ENCODE measurements at regions not wholly inside any gene's neighbourhood (a gene's known extent, or its start where the extent isn't known, plus 50 kb on each side); places are given as distances from the start of the nearest gene placed in this dataset.
"Not testable (repeated sequence)": the region's sequence is repeated elsewhere in the genome, so short reads cannot be mapped to it uniquely, and the experiment has no call there.

DNA sequence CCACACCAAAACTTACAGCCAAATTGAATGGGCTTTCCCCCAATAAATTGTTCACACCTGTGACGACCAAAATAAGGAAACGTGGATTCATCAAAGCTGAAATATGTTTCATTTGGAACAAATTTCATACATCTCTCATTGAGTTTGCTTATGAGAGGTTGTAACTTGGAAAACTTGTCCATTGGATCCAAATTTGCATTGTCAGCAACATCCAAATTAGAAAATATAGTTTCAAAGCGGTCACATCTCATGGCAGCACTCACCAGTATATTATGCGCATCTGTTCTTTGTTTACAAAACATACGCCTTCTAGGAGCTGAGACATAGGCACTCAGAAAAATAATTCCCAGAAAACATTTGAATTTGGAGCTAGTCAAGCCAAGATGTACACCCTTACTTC is 1028.2 kb upstream of the USP15 start:
- intact Hi-C loops (cut with micrococcal nuclease): no loop called here

DNA sequence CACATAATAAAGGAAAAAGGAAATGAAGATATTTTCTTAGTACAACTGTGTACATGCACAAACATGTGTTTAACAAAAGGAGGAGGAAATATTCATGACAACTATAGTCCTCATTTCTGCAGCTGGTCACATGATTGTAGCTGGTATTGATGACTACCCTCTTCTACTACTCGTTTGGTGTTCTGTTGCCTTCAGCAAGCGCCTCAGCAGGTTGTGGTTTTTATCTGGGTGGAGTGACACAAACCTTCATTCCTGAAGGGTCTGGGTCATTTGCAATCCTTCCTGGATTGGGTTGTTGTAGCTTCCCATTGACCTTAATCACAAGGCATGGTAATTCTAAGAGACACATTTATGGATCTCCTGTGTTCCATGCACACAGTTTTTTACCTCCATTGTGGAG is 1009.9 kb upstream of the USP15 start:
- intact Hi-C loops (cut with micrococcal nuclease): no loop called here

DNA sequence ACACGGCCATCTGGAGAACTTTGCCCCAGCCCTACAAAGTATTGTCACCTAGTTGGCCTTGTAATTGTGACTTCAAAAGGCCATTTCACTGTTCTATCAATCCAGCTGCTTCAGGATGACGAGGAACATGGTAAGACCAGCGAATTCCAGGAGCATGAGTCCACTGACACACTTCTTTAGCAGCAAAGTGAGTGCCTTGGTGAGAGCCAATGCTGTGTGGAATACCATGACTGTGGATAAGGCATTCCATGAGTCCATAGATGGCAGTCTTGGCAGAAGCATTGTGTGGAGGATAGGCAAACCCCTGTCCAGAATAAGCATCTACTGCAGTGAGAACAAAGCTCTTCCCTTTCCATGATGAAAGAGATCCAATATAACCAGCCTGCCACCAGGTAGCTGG is 1009.1 kb upstream of the USP15 start:
- intact Hi-C loops (cut with micrococcal nuclease): no loop called here

DNA sequence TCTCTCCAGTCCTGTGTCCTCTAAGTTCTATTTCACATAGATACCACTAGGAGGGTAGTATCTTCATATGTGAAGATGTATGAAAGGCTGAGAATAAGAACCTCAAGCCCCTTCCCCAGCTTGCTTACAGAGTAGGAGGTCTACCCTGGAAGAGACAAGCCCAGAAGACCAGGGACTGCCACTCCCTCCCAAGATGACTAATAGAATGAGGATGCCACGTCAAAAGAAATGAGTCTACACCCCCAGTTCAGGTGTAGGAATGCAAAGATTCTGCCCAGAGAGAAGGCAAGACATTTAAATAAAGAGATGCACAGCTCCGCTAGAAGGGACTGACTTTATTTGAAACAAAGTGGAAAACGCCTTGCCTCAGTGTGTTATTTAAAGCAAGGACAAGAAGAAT is 1006.0 kb upstream of the USP15 start:
- intact Hi-C loops (cut with micrococcal nuclease): no loop called here

DNA sequence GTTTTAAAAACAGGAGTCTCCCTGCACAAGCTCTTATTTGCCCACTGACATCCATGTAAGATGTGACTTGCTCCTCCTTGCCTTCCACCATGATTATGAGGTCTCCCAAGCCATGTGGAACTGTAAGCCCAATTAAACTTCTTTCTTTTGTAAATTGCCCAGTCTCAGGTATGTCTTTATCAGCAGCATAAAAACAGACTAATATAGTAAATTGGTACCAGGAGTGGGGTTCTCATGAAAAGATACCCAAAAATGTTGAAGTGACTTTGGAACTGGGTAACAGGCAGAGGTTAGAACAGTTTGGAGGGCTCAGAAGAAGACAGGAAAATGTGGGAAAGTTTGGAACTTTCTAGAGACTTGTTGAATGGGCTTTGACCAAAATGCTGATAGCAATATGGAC is 995.9 kb upstream of the USP15 start:
- intact Hi-C loops (cut with micrococcal nuclease): not testable (repeated sequence)

DNA sequence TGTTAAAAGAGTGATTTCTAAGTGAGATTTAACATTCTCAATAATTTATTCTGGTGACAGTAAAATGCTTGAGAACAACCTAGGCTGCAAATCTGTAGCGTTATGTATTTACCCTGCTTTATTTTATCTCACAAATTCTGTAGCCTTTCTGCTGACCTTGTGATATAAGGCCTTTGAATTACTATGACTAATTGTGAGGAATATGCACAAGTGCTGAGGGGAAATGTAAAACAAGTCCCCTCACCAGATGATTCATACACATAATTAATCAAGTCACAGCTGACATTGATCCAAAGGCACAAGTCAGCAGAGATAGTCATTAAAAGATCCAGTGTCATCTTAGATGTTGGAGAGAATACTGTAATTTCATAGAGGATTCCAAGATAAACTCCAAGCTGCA is 992.7 kb upstream of the USP15 start:
- intact Hi-C loops (cut with micrococcal nuclease): no loop called here

DNA sequence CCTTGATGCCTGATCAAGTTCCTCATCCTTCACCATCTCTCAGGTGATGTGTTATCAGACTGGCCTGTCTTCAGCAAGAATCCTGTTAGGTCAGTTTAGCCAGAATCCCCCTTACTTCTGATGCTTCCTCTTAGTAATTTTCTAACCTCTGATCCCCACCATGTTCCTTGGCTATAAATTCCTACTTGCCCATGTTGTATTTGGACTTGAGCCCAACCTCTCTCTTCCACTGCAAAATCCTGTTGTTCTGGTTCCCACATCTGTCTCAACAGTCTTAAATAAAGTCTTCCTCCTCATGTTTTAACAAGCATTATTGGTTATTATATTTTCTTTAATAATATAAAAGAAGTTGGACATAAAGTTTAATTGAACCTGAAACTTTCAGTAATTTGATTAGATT is 987.8 kb upstream of the USP15 start:
- intact Hi-C loops (cut with micrococcal nuclease): no loop called here

DNA sequence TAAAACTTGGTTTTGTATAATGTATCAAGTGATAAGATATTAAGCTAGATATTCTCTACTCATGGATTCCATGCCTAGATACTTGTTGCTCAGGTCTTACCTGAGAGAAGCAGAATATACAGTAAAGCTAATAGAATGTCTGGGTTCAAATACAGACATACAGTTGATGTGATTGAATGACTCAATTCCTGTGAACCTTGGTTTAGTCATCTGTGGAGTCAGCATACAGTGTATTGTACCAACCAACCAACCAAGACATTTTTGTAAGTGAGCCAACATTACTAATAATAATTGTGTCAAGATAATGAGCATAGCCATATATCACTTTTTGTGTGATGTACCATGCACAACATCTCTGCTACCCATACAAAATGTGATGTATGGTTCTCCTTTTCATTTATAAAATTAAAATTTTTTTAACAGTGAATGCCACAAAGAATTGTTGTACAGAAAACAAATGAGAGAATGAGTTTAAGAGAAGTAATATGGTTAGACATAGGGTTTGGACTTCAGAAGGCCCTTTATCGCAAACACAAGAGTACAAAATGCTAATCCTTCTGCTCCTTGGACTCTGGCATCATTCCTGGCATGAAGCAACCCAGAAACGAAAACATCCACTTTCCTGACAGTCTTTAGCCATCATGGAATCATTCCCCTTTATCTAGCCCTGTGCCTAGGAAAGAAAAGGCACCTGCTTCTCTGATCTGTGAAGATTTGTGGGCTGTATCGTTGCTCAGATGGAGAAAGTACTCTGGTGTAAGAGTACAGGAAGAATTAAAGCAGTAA is 977.2 kb upstream of the USP15 start:
- intact Hi-C loops (cut with micrococcal nuclease): no loop called here

DNA sequence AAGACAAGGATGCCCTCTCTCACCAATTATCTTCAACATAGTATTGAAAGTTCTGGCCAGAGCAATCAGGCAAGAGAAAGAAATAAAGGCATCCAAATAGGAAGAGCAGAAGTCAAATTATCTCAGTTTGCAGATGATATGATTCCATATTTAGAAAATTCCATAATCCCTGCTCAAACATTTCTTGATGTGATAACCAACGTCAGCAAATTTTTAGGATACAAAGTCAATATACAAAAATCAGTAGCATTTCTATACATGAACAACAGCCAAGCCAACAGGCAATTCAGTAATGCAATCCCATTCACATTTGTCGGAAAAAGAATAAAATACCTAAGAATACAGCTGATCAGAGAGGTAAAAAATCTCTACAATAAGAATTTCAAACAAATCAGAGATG is 969.7 kb upstream of the USP15 start:
- intact Hi-C loops (cut with micrococcal nuclease): no loop called here

DNA sequence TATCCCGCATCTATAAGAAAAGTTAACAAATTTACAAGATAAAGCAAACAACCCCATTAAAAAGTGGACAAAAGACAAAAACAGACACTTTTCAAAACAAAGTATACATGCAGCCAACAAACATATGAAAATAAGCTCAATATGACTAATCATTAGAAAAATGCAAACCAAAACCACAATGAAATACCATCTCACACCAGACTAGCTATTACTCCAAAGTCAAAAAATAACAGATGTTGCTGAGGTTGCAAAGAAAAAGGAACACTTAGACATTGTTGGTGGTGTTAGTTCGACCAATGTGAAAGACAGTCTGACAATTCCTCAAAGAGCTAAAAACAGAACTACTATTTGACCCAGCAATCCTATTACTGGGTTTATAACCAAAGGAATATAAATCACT is 968.6 kb upstream of the USP15 start:
- intact Hi-C loops (cut with micrococcal nuclease): no loop called here

DNA sequence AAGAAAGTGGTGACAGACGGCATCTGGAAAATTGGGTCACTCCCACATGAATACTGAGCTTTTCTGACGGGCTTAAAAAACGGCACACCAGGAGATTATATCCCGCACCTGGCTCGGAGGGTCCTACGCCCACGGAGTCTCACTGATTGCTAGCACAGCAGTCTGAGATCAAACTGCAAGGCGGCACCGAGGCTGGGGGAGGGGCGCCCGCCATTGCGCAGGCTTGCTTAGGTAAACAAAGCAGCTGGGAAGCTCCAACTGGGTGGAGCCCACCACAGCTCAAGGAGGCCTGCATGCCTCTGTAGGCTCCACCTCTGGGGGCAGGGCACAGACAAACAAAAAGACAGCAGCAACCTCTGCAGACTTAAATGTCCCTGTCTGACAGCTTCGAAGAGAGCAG is 966.2 kb upstream of the USP15 start:
- intact Hi-C loops (cut with micrococcal nuclease): not testable (repeated sequence)

DNA sequence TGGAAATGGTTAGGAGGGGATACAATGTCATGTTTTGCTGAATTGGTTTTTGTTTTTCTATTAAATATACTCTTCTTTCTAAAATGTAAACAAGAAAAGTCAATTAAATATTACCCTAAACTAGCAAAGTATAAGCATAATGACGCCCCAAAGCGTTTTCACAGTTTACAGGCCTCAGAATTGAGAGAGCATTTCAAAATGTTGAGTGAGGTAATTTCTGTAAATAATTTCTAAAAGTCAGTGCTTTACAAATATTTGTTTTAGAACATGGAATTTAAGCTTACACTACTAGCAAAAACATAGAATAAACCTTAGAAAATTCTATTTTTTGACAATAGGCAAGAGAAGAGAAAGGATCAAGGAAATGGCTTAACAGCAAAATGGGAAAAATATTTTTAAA is 958.4 kb upstream of the USP15 start:
- intact Hi-C loops (cut with micrococcal nuclease): no loop called here

DNA sequence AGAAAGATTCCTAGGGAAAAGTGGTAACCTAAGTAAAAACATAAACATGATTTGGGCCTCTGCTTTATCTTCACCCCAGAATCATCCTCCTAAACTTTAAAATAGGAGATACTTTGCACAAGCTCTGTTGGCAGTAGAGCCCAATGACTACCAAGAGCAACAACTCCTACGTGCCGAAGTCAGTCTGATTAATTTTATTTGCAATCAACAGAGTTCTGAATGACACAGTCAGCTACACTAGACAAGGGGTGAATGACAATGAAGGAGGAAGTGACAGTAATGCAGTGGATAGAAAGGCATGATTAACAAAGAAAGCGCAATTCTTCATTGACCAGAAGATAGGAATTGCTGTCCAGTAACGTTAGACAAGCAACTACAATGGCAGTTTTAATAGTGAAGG is 957.9 kb upstream of the USP15 start:
- intact Hi-C loops (cut with micrococcal nuclease): no loop called here

DNA sequence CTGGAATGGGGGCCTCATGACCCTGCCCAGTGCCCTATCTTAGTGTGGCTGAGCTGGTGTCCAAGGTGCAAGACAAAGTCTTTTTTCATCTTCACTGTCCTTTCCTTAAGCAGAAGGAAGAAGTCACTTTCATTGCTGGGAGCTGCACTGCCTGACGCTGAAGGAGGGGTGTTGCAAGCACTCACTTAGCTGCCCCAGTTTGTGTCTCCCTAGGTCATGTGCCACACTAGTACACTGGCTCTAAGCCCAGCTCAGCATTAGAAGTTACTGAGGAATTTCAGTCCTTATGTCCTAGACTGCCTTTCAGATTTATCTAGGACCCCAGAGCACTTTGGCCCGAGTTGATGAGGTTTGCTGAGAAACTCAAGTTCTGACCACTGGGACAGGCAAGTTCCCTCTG is 952.0 kb upstream of the USP15 start:
- intact Hi-C loops (cut with micrococcal nuclease): no loop called here

DNA sequence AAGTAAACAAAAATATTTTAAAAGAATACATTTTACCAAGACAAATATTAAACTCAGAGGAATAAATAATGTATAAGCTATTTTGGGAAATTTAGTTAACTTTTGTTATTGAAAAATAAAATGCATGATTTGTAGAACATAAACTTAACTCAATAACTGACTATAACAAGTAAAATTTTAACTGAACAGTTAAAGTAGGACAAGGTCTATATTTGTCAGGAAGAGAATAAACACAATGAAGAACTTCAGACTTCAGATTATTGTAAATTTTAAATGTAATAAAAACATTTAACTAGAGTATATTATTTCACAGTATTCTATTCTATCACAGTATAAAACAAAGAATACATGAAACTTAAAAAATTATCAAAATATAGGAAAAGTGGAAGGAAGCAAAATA is 948.8 kb upstream of the USP15 start:
- intact Hi-C loops (cut with micrococcal nuclease): no loop called here

DNA sequence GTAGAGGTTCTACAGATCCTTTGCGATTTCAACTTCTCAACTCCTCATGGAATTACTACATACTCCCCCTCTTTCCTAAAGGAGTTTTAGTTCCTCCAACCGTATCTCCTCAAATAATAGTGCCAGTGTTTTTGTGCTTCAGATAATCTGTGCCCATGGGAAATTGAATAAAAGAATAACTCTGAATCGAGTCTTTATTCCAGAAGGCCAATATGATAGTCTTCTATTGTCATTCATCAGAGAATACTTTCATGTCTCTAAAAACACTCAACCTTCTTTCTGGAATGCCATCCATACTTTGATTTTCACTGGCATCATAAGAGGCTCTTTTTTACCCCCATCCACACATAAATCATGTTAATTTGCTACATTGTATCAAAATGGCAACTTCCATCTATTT is 911.3 kb upstream of the USP15 start:
- intact Hi-C loops (cut with micrococcal nuclease): no loop called here

DNA sequence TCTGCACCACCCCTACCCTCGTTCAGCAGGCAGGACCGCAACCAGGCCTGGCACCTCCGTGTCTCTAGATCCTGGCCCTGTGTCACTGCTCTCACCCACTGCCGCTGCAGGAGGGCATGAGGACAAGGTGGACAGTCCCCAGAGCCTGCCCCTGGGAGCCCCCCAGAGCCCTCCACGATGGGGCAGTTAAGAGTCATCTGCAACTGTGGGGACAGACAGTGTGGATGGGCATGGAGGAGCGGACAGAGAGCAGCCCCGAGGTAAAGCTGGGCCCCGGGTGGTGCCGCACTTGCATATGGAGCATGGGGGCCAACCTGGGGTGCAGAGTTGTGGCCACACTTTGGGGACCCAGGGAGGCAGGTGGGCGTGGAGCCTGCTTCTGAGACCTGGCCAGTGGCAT is 905.1 kb upstream of the USP15 start:
- intact Hi-C loops (cut with micrococcal nuclease): no loop called here

DNA sequence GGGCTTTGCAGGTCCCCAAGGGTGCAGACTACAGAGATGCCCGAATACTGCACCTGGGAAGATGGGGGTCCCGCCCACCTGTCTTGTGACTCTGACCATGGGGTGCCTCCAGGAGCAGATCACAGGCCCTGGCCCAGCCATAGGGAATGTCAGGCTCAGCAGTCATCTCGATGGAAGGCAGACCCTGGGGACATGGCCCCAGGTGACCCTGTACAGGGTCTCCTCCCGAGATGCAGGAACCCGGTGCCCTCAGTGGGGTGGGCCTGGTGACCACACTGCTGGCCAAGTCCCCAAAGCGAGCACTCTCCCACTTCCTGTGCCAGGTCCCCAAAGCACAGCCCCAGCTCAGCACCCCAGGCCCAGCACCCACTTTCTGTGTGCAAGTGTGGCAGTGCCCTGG is 903.7 kb upstream of the USP15 start:
- intact Hi-C loops (cut with micrococcal nuclease): no loop called here

DNA sequence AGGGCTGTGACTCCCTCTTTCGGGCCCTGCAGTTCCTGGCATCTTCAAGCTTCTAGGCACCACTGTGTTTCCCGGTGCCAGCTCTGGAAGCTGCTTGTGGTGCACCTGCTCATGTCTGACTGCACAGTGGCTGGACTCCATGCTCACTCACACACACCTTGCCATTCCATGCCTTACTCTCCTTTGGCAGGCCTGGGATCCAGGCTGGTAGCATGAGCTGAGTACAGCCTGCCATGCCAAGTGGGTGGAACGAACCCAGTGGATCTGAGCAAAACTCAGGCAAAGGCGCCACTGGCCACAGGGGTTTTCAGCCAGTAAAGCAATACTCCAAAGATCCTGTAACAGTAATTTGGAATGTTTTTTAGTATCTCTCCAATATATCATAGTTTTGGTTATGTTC is 902.7 kb upstream of the USP15 start:
- intact Hi-C loops (cut with micrococcal nuclease): no loop called here

DNA sequence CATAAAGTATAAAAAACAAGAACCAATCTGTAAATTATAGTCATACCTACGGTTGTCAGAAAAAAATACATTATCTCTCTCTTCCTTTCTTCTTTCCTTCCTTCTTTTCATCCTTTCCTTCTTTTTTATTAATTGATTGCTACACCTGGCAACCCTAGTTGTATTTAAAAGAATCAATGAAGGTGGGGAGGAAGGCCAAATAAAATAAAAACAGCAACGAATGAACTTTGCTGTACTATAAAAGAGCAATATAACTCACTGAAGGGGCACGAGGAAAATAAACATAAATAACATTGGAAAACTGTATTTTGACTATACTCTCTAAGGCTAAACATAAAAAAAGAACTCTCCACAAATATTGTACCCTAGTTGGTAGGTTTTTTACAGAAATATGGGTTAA is 898.2 kb upstream of the USP15 start:
- intact Hi-C loops (cut with micrococcal nuclease): no loop called here

DNA sequence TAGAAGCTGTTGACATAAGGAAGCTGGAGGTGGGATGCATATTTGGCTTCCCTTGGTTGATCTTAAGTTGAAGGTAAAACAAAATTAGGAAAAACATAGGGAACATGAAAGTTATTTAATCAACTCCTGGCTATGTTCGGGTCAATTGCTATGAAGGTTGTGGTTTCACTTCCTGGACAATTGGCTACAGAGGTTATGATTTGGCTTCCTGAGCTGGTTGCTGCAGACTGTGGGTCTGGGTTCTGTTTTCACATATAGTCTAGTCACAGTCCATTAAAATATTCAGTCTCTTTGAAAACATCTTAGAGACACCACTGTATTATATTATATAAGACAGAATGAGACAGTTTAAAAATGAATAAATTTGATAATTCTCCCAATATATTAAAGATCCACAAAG is 895.2 kb upstream of the USP15 start:
- intact Hi-C loops (cut with micrococcal nuclease): no loop called here

DNA sequence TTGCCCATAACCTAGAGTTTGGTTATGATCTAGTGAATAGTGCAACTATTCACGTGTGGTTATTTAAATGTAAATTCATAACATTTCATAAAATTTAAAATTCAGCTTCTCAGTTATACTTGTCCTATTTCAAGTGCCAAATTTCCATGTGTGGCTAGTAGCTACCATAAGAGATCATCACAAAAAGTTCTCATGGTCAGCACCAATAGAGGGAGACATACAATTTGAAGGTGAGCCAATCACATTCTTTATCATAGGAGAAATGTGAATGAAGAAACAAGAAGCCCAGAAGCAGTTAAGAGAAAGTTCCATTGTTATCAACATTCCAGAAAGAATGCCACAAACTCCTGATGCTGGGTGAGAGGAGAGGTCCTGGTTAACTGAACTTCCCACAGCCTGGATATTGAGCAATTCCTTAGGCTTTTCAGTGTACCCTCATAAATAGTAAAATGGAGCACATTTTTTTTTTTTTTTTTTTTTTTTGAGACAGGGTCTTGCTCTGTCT is 892.9 kb upstream of the USP15 start:
- intact Hi-C loops (cut with micrococcal nuclease): no loop called here

DNA sequence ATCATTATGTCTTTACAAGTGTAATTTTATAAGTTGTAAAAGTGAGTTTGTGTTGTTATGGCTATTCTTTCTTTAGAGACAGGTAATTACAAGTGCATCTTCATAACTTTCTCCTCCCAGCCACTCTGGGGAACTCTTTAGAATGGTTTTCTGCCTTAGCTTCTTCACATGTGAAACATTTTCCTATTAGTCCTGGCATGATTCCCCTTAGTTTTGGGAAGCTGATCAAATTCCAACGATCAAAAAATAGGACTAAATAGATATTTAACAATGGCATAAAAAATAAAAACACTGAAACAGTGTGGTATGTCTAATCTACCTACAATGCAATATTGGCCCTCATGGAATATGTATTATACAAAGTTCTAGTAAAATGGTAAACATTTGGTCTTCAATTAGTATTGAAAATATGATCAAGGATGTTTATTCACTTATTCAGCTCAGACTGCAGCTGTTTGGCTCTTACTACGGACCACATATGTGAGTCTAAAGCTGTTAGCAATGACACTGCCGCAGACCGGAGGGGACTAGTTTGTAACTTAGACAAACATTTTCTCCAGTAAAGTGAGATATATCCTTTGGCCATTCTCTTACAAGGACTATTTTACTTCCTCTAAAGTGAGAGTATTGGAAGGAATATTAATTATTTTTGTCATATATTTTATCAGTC is 890.8 kb upstream of the USP15 start:
- intact Hi-C loops (cut with micrococcal nuclease): no loop called here

All from T-helper 1 cell treated with Interleukin-12 subunit alpha and Interleukin-12 subunit beta and Interleukin-4 antibody, amounts not matched to agents 30 ng/mL and 1 ng/mL, for 36 hours (primary cell).